ENCODE measurements at regions not wholly inside any gene's neighbourhood (a gene's known extent, or its start where the extent isn't known, plus 50 kb on each side); places are given as distances from the start of the nearest gene placed in this dataset.

DNA sequence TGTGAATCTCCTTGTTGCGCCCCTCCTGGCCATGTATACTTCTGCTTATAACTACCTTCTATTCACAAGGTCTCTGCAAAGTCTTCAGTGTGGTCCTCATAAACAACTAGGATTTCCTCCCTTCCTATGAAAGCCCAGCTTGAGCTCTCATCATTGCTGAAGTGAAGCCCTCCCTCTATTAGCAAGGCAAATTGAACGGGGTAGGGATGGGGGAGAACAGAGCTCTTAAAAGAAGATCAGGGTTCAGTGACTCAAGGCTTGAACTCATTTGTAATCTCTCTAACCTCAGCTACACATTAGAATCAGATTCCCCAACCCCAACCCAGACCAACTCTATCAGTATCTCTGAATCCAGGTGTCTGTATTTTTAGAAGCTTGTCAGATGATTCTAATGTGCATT, 88.3 kb upstream of the ST8SIA2 start:
- TF ChIP-seq MXI1 (IDR thresholded peaks at IDR 0.05; ENCODE audit: borderline replicate concordance, low read depth, low read length) (no peak), MAZ (IDR thresholded peaks at IDR 0.05; ENCODE audit: borderline replicate concordance, low read depth, low read length) (no peak), RAD21 (IDR thresholded peaks at IDR 0.05; ENCODE audit: low read length) (no peak), POLR2A (IDR thresholded peaks at IDR 0.05; ENCODE audit: low read depth, low read length) (no peak), RFX5 (IDR thresholded peaks at IDR 0.05; ENCODE audit: low read depth, low read length) (no peak), FOS (IDR thresholded peaks at IDR 0.05; ENCODE audit: low read depth, low read length) (no peak)
- TF ChIP-seq, protein P1, sequence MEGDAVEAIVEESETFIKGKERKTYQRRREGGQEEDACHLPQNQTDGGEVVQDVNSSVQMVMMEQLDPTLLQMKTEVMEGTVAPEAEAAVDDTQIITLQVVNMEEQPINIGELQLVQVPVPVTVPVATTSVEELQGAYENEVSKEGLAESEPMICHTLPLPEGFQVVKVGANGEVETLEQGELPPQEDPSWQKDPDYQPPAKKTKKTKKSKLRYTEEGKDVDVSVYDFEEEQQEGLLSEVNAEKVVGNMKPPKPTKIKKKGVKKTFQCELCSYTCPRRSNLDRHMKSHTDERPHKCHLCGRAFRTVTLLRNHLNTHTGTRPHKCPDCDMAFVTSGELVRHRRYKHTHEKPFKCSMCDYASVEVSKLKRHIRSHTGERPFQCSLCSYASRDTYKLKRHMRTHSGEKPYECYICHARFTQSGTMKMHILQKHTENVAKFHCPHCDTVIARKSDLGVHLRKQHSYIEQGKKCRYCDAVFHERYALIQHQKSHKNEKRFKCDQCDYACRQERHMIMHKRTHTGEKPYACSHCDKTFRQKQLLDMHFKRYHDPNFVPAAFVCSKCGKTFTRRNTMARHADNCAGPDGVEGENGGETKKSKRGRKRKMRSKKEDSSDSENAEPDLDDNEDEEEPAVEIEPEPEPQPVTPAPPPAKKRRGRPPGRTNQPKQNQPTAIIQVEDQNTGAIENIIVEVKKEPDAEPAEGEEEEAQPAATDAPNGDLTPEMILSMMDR (conservative IDR thresholded peaks at IDR 0.05; ENCODE audit: low read depth, low read length): no peak
- TF ChIP-seq, protein P2, sequence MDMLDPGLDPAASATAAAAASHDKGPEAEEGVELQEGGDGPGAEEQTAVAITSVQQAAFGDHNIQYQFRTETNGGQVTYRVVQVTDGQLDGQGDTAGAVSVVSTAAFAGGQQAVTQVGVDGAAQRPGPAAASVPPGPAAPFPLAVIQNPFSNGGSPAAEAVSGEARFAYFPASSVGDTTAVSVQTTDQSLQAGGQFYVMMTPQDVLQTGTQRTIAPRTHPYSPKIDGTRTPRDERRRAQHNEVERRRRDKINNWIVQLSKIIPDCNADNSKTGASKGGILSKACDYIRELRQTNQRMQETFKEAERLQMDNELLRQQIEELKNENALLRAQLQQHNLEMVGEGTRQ (IDR thresholded peaks at IDR 0.05; ENCODE audit: low read depth, low read length): no peak

Data from IMR-90 (cell line).